Right lobe of liver (tissue), 4 donors: ENCODE measurements at regions not wholly inside any gene's neighbourhood (a gene's known extent, or its start where the extent isn't known, plus 50 kb on each side); places are given as distances from the start of the nearest gene placed in this dataset.

Experiments used
- POLR2A ChIP-seq: fragments of 450-650 bp; IDR thresholded peaks from one replicate; pipeline ENCODE4 v1.6.1; 2017; ENCODE audit warnings: antibody characterized with exemption, mild to moderate bottlenecking
- TF ChIP-seq, protein P1 (sequence below), 4 donors: fragments of 200-600 bp in 3 of 4; fragments of 450-650 bp in 1 of 4; IDR thresholded peaks; one replicate each; pipeline versions ENCODE4 v1.5.1 to v1.8.0; 2016 to 2022; ENCODE audit warnings: antibody characterized with exemption in 4 of 4, mild to moderate bottlenecking in 2 of 4
- donor health status: DM: no; HTN: no; CAD: no.
- donor health status: DM: no; HTN: no; CAD: no.
- donor health status: DM: no; HTN: yes; CAD: no.

DNA sequence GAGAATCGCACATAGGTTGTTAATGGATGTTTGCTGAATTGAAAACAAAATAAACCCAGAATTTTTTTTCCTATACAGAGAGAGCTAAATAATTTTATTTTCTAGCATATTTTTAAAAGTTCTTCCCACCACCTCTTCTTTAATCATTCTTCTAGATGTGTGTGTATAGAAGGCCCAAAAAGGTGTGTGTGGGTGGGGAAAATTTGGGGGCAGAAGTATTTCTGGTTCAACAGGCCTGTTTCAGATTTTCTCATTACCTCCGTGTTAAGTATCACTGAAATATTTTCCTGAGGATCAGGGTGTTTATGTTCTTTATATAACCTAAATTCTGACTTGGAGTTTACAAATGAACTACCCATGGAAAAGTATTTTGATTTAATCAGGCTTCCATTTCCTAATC, 144.2 kb upstream of the ZNF804B start:
- TF ChIP-seq, protein P1, sequence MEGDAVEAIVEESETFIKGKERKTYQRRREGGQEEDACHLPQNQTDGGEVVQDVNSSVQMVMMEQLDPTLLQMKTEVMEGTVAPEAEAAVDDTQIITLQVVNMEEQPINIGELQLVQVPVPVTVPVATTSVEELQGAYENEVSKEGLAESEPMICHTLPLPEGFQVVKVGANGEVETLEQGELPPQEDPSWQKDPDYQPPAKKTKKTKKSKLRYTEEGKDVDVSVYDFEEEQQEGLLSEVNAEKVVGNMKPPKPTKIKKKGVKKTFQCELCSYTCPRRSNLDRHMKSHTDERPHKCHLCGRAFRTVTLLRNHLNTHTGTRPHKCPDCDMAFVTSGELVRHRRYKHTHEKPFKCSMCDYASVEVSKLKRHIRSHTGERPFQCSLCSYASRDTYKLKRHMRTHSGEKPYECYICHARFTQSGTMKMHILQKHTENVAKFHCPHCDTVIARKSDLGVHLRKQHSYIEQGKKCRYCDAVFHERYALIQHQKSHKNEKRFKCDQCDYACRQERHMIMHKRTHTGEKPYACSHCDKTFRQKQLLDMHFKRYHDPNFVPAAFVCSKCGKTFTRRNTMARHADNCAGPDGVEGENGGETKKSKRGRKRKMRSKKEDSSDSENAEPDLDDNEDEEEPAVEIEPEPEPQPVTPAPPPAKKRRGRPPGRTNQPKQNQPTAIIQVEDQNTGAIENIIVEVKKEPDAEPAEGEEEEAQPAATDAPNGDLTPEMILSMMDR (IDR thresholded peaks at IDR 0.05), result no peak
- TF ChIP-seq POLR2A, result no peak
